DND-41 (cell line): ENCODE measurements at regions not wholly inside any gene's neighbourhood (a gene's known extent, or its start where the extent isn't known, plus 50 kb on each side); places are given as distances from the start of the nearest gene placed in this dataset.

ENCODE experiments used
- EZH2 ChIP-seq: IDR thresholded peaks from 3 replicates; pipeline ENCODE4 v1.6.1; 2012; ENCODE audit warnings: borderline replicate concordance, low read depth, mild to moderate bottlenecking, moderate library complexity, low read length, inconsistent platforms; ENCODE audit not compliant: severe bottlenecking
- TF ChIP-seq, protein P1 (sequence below): IDR thresholded peaks from 2 replicates; pipeline ENCODE4 v1.5.1; 2012; ENCODE audit warnings: borderline replicate concordance, low read length, moderate library complexity, mild to moderate bottlenecking; ENCODE audit not compliant: poor library complexity, severe bottlenecking; ENCODE audit errors: extremely low read depth

DNA sequence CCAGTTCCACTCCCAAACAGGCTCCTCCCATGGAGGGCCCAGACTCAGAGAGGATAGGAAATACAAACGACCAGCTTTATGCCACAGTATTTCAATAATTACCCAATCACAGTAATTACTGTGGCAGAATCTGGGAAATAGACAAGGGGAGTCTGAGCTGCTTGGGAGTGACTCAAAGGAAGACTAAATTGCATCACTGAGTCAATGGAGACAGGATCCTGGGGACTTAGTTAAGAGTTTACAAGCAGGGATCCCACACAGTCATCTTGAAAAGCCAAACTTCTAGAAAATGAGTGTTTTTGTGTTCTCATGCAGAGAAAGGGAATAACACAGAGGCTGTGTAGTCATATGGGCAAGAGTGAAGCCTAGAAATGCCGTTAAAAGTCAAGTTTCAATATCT, 1142.1 kb downstream of the CNTNAP5 start:
- TF ChIP-seq, protein P1, sequence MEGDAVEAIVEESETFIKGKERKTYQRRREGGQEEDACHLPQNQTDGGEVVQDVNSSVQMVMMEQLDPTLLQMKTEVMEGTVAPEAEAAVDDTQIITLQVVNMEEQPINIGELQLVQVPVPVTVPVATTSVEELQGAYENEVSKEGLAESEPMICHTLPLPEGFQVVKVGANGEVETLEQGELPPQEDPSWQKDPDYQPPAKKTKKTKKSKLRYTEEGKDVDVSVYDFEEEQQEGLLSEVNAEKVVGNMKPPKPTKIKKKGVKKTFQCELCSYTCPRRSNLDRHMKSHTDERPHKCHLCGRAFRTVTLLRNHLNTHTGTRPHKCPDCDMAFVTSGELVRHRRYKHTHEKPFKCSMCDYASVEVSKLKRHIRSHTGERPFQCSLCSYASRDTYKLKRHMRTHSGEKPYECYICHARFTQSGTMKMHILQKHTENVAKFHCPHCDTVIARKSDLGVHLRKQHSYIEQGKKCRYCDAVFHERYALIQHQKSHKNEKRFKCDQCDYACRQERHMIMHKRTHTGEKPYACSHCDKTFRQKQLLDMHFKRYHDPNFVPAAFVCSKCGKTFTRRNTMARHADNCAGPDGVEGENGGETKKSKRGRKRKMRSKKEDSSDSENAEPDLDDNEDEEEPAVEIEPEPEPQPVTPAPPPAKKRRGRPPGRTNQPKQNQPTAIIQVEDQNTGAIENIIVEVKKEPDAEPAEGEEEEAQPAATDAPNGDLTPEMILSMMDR, result no peak
- no peak for TF ChIP-seq EZH2
